H54 (cell line): ENCODE measurements at regions not wholly inside any gene's neighbourhood (a gene's known extent, or its start where the extent isn't known, plus 50 kb on each side); places are given as distances from the start of the nearest gene placed in this dataset.

ENCODE experiments used
- DNase-seq: peaks from one replicate; pipeline ENCODE4 v3.0.0; 2011; ENCODE audit warnings: low spot score, mixed read lengths; ENCODE audit not compliant: insufficient read length
- FAIRE-seq: peaks from 3 replicates; lab custom pipeline; 2011; peaks lifted over from hg19 to GRCh38; lab: Jason Lieb, UNC
- POLR2A ChIP-seq: IDR thresholded peaks from 2 replicates; pipeline ENCODE4 v1.6.1; 2011; ENCODE audit warnings: low read depth, mild to moderate bottlenecking, low read length

DNA sequence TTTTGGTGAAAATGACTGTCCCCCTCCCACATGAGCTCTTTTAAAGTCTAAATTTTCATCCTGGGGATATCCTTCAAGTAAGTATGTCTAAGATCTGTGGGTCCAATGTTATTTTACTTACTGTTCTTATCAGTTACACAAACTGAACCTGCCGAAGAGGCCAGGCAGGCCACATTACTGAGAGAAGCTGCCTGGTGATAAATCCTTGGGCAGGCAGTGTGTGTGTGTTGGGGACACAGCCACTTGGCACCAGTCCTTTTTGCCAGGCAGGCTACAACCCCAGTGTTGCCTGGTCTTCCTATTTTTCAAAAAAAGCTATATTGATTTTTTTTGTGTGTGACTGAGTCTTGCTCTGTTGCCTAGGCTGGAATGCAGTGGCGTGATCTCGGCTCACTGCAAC, 50.6 kb upstream of the RASA2 start:
- TF ChIP-seq POLR2A: no peak
- DNase-seq (no peak), FAIRE-seq (no peak)
